HK-2 (cell line): ENCODE measurements at regions not wholly inside any gene's neighbourhood (a gene's known extent, or its start where the extent isn't known, plus 50 kb on each side); places are given as distances from the start of the nearest gene placed in this dataset.

ENCODE experiments used
- DNase-seq: peaks from one replicate; pipeline ENCODE4 v3.0.0-alpha.2; 2018; ENCODE audit not compliant: unreplicated experiment

- no peak for DNase-seq
These were observed 321.1 kb downstream of the RBM26 start for GRCh38 chr13:79084802-79085424.

GRCh38 chr13:79081942-79082341 lies 324.1 kb downstream of the RBM26 start:
- no peak for DNase-seq

GRCh38 chr13:79079351-79079839 lies 326.7 kb downstream of the RBM26 start:
- DNase-seq, result no peak

GRCh38 chr13:79075703-79076102 lies 330.4 kb downstream of the RBM26 start:
- DNase-seq, result no peak

GRCh38 chr13:79070343-79070974 lies 335.6 kb downstream of the RBM26 start:
- DNase-seq, result no peak

- no peak for DNase-seq
These were observed 343.8 kb downstream of the RBM26 start for GRCh38 chr13:79062291-79062690.

- no peak for DNase-seq
These were observed 345.8 kb downstream of the RBM26 start for GRCh38 chr13:79060216-79060615.

GRCh38 chr13:79056706-79057105 lies 349.3 kb downstream of the RBM26 start:
- DNase-seq, result no peak

- DNase-seq, result no peak
These were observed 354.6 kb downstream of the RBM26 start for GRCh38 chr13:79051472-79051871.

- no peak for DNase-seq
These were observed 361.6 kb downstream of the RBM26 start for GRCh38 chr13:79044415-79044814.

GRCh38 chr13:79043208-79043607 lies 362.8 kb downstream of the RBM26 start:
- no peak for DNase-seq

- DNase-seq, result no peak
These were observed 368.9 kb downstream of the RBM26 start for GRCh38 chr13:79037197-79037596.

GRCh38 chr13:79034341-79034740 lies 371.7 kb downstream of the RBM26 start:
- DNase-seq, result no peak

GRCh38 chr13:79030513-79030912 lies 371.6 kb upstream of the OBI1 start:
- no peak for DNase-seq

- no peak for DNase-seq
These were observed 359.2 kb upstream of the OBI1 start for GRCh38 chr13:79018166-79018565.

- no peak for DNase-seq
These were observed 352.2 kb upstream of the OBI1 start for GRCh38 chr13:79011179-79011578.

GRCh38 chr13:79003989-79004898 lies 345.3 kb upstream of the OBI1 start:
- DNase-seq, result no peak

GRCh38 chr13:78999494-78999893 lies 340.5 kb upstream of the OBI1 start:
- DNase-seq, result no peak

GRCh38 chr13:78998630-78999315 lies 339.8 kb upstream of the OBI1 start:
- DNase-seq, result no peak

GRCh38 chr13:78997902-78998629 lies 339.1 kb upstream of the OBI1 start:
- no peak for DNase-seq

- no peak for DNase-seq
These were observed 334.8 kb upstream of the OBI1 start for GRCh38 chr13:78993792-78994191.
